GM12878 (cell line): ENCODE measurements at regions not wholly inside any gene's neighbourhood (a gene's known extent, or its start where the extent isn't known, plus 50 kb on each side); places are given as distances from the start of the nearest gene placed in this dataset.
A peak's percentile ranks its signal among the peaks of the same experiment; 100 is the strongest.

Source experiments
- ATAC-seq: fragments of 200-7000 bp; cut with Tn5 transposase; 3 replicates; pipeline ENCODE4 v1.9.1; 2020; ENCODE audit warnings: mild to moderate bottlenecking, moderate library complexity
- BruUV-seq: library from RNA; stranded (reverse); fragments of 400-500 nt; replicated peaks from 2 replicates; lab custom pipeline; 2021; lab: Mats Ljungman, UMichigan
- CTCF ChIA-PET: fragments of 300-600 bp; sonication (Branson Sonifier 250); formaldehyde crosslinking; extraction: SDS; loops from one replicate; lab custom pipeline; 2021; ENCODE audit warnings: inconsistent platforms; lab: Yijun Ruan, JAX
- POLR2A ChIA-PET: fragments of 350-600 bp; formaldehyde crosslinking; extraction: SDS; loops from one replicate; lab custom pipeline; 2021; ENCODE audit warnings: inconsistent platforms; lab: Charles Lee
- RAD21 ChIA-PET: fragments of 300-600 bp; sonication (Branson Sonifier 250); formaldehyde crosslinking; loops from one replicate; lab custom pipeline; 2023; ENCODE audit warnings: antibody characterized with exemption; ENCODE audit not compliant: unreplicated experiment; lab: Charles Lee
- SMC1A ChIA-PET: fragments of 300-600 bp; sonication (Branson Sonifier 250); formaldehyde crosslinking; loops from one replicate; lab custom pipeline; 2023; ENCODE audit not compliant: unreplicated experiment, uncharacterized antibody; lab: Charles Lee
- DNase-seq: peaks from one replicate; pipeline ENCODE4 v3.0.0-alpha.2; 2011; ENCODE audit warnings: low read depth, low spot score
- FAIRE-seq: peaks from 3 replicates; lab custom pipeline; 2011; peaks lifted over from hg19 to GRCh38; lab: Jason Lieb, UNC
- H2AFZ ChIP-seq: 2 replicates; pipeline ENCODE4 v1.6.0; 2011; ENCODE audit warnings: low read depth, low read length, control low read depth; ENCODE audit not compliant: control insufficient read depth
- H3K27ac ChIP-seq: 2 replicates; pipeline ENCODE4 v1.5.1; 2011; ENCODE audit warnings: control low read depth; ENCODE audit not compliant: control insufficient read depth, insufficient read depth
- H3K27me3 ChIP-seq, 2 experiments: replicated peaks in 1 of 2; 2 replicates each; pipeline versions ENCODE4 v1.6.0 to v1.6.1; 2011; ENCODE audit warnings: low read length in 1 of 2; ENCODE audit not compliant: control insufficient read depth in 2 of 2, insufficient read depth in 2 of 2
- H3K36me3 ChIP-seq, 2 experiments: 2 replicates each; pipeline ENCODE4 v1.5.1; 2011; ENCODE audit warnings: low read length in 1 of 2; ENCODE audit not compliant: control insufficient read depth in 2 of 2, insufficient read depth in 2 of 2
- H3K4me1 ChIP-seq: 2 replicates; pipeline ENCODE4 v1.6.1; 2011; ENCODE audit warnings: mild to moderate bottlenecking, low read length, moderate library complexity, mixed read lengths; ENCODE audit not compliant: control insufficient read depth, insufficient read depth
- H3K4me2 ChIP-seq: 2 replicates; pipeline ENCODE4 v1.6.0; 2011; ENCODE audit warnings: control low read depth; ENCODE audit not compliant: control insufficient read depth, insufficient read depth
- H3K4me3 ChIP-seq: fragments of 200-600 bp; sonication (generic); 2 replicates; pipeline ENCODE4 v1.5.1; 2016
- H3K79me2 ChIP-seq: 2 replicates; pipeline ENCODE4 v1.6.0; 2011; ENCODE audit warnings: low read length; ENCODE audit not compliant: control insufficient read depth, insufficient read depth
- H3K9ac ChIP-seq: 2 replicates; pipeline ENCODE4 v1.8.0; 2011; ENCODE audit warnings: low read length, control low read depth, mixed read lengths; ENCODE audit not compliant: control insufficient read depth, insufficient read depth
- H3K9me3 ChIP-seq: replicated peaks from 3 replicates; pipeline ENCODE4 v1.5.1; 2011; ENCODE audit warnings: mild to moderate bottlenecking, low read length; ENCODE audit not compliant: control insufficient read depth, insufficient read depth
- H4K20me1 ChIP-seq: 2 replicates; pipeline ENCODE4 v1.6.0; 2011; ENCODE audit not compliant: control insufficient read depth, insufficient read depth
- CHD2 ChIP-seq: IDR thresholded peaks from 2 replicates; pipeline ENCODE4 v1.6.1; 2011; ENCODE audit warnings: low read depth, low read length, improper control_type of control experiment, borderline replicate concordance
- CREM ChIP-seq: IDR thresholded peaks from 2 replicates; pipeline ENCODE4 v1.6.1; 2014; ENCODE audit warnings: antibody characterized with exemption, low read depth
- EED ChIP-seq: sonication (generic); IDR thresholded peaks from 2 replicates; pipeline ENCODE4 v1.6.1; 2016; ENCODE audit warnings: antibody characterized with exemption, low read depth
- EGR1 ChIP-seq, 2 experiments: IDR thresholded peaks; 1 replicate in 1 of 2; 2 replicates in 1 of 2; pipeline ENCODE4 v1.6.1; 2011 to 2012; ENCODE audit warnings: low read depth in 2 of 2, low read length in 2 of 2, borderline replicate concordance in 1 of 2, mild to moderate bottlenecking in 1 of 2, moderate library complexity in 1 of 2
- EP300 ChIP-seq, 2 experiments: fragments of 150-350 bp in 1 of 2; IDR thresholded peaks; 2 replicates each; pipeline ENCODE4 v1.6.1; 2011 to 2012; ENCODE audit warnings: low read depth in 2 of 2, low read length in 2 of 2, borderline replicate concordance in 1 of 2, improper control_type of control experiment in 1 of 2, inconsistent platforms in 1 of 2; ENCODE audit not compliant: control insufficient read depth in 1 of 2
- ESRRA ChIP-seq: IDR thresholded peaks from 2 replicates; pipeline ENCODE4 v1.6.1; 2012; ENCODE audit warnings: mild to moderate bottlenecking, low read length, improper control_type of control experiment
- IKZF1 ChIP-seq: fragments of 450-650 bp; conservative IDR thresholded peaks from 2 replicates; pipeline ENCODE4 v1.6.1; 2017; ENCODE audit warnings: antibody characterized with exemption, mild to moderate bottlenecking
- IKZF2 ChIP-seq, 2 experiments: fragments of 450-650 bp; IDR thresholded peaks; 2 replicates each; pipeline ENCODE4 v1.6.1; 2017; ENCODE audit warnings: mild to moderate bottlenecking in 2 of 2, moderate library complexity in 2 of 2
- JUNB ChIP-seq: IDR thresholded peaks from 2 replicates; pipeline ENCODE4 v1.6.1; 2016; ENCODE audit warnings: antibody characterized with exemption, mild to moderate bottlenecking
- MEF2A ChIP-seq: IDR thresholded peaks from 2 replicates; pipeline ENCODE4 v1.6.1; 2011; ENCODE audit warnings: low read depth, mild to moderate bottlenecking, low read length, moderate library complexity; ENCODE audit not compliant: insufficient read depth
- MEF2B ChIP-seq: fragments of 450-650 bp; IDR thresholded peaks from 2 replicates; pipeline ENCODE4 v1.6.1; 2018; ENCODE audit warnings: mild to moderate bottlenecking, moderate library complexity; ENCODE audit not compliant: partially characterized antibody, poor library complexity, severe bottlenecking
- MTA2 ChIP-seq: fragments of 450-650 bp; IDR thresholded peaks from 2 replicates; pipeline ENCODE4 v1.6.1; 2016; ENCODE audit warnings: low read depth, mild to moderate bottlenecking, moderate library complexity
- MYC ChIP-seq: IDR thresholded peaks from 2 replicates; pipeline ENCODE4 v1.6.1; 2011; ENCODE audit warnings: mild to moderate bottlenecking, low read length, moderate library complexity, inconsistent platforms; ENCODE audit not compliant: insufficient read depth, insufficient replicate concordance, insufficient read length, severe bottlenecking
- NFIC ChIP-seq: IDR thresholded peaks from 2 replicates; pipeline ENCODE4 v1.6.1; 2012; ENCODE audit warnings: low read depth, mild to moderate bottlenecking, inconsistent platforms, low read length, moderate library complexity
- RELB ChIP-seq: fragments of 450-650 bp; IDR thresholded peaks from 2 replicates; pipeline ENCODE4 v1.6.1; 2017; ENCODE audit warnings: low read depth, mild to moderate bottlenecking, moderate library complexity
- YY1 ChIP-seq: IDR thresholded peaks from 2 replicates; pipeline ENCODE4 v1.6.1; 2011; ENCODE audit warnings: low read depth, mild to moderate bottlenecking, low read length
- ZNF24 ChIP-seq: fragments of 450-650 bp; IDR thresholded peaks from 2 replicates; pipeline ENCODE4 v1.6.1; 2017; ENCODE audit warnings: antibody characterized with exemption, mild to moderate bottlenecking
- WGBS: methylation state at CpG from one replicate; pipeline ENCODE4 v1.1.6; 2016; ENCODE audit warnings: low lambda C conversion rate; ENCODE audit not compliant: insufficient replicate concordance, insufficient coverage; ENCODE audit errors: missing lambda C conversion rate; 5-methylcytosine and 5-hydroxymethylcytosine counted together
- in situ Hi-C: fragments of 300-500 bp; cut with MboI; formaldehyde crosslinking; loops from 9 replicates; pipeline ENCODE4 v1.14.3; 2018; ENCODE audit warnings: mixed read lengths
- intact Hi-C: fragments of 100-400 bp; cut with micrococcal nuclease; formaldehyde crosslinking; loops from one replicate; pipeline ENCODE4 v1.14.2; 2022; ENCODE audit not compliant: unreplicated experiment

- H3K4me3 ChIP-seq = no peak overlapping the region
- peak overlapping the region; percentile 42 for H3K4me2 ChIP-seq
- SMC1A ChIA-PET = interaction anchor here (1.0 to 1.5 kb wide), 5 partner anchors 12 to 82 kb away, joined by 3 to 4 read pairs (median 4); no protein-coding TSS in a partner anchor
- no peaks in the 10 kb centered on the region for H3K27me3 ChIP-seq
- peaks cover 2% of the 10 kb centered on the region; the same call in 1 of the 2 replicates for H3K4me1 ChIP-seq
- RAD21 ChIA-PET = interaction anchor here (1.0 kb wide), 1 partner anchor 62 kb away, joined by 3 read pairs; no protein-coding TSS in a partner anchor
- H3K36me3 ChIP-seq = no peaks in the 10 kb centered on the region
- POLR2A ChIA-PET = interaction anchor here (0.9 to 1.2 kb wide), 2 partner anchors 10 to 264 kb away, joined by 3 read pairs; no protein-coding TSS in a partner anchor
- no peaks in the 10 kb centered on the region for H4K20me1 ChIP-seq
- no peak for DNase-seq
- CTCF ChIA-PET = interaction anchor here (1.1 to 1.6 kb wide), 3 partner anchors 63 to 414 kb away, joined by 4 to 5 read pairs (median 4); no protein-coding TSS in a partner anchor
- in situ Hi-C loops (no loop called here), intact Hi-C loops (no loop called here)
- no peaks in the 10 kb centered on the region for H3K79me2 ChIP-seq
- WGBS = 2% methylated on average over 3 of the region's 3 CpGs
- TF ChIP-seq MYC = no peak
- peak; percentile 76 for TF ChIP-seq NFIC
- 0 out of 4 replicates have a peak, but pooled peaks of 1 of the 2 experiments have one; percentile 26 for TF ChIP-seq EP300 (IDR thresholded peaks at IDR 0.05; ENCODE audit: borderline replicate concordance in 1 of 2, control insufficient read depth in 1 of 2, low read depth in 2 of 2, low read length in 2 of 2)
- TF ChIP-seq MEF2A = peak; percentile 53; the same call in 1 of the 2 replicates
- TF ChIP-seq JUNB = peak; percentile 60
- TF ChIP-seq YY1 = 0 out of 2 replicates have a peak, but pooled peaks have one; percentile 47
- no peak for TF ChIP-seq CHD2
- peak; percentile 85 for TF ChIP-seq MTA2
- TF ChIP-seq IKZF2 (IDR thresholded peaks at IDR 0.05) = peak; percentile 46 to 65; a peak in 1 of 4 replicates
- peak; percentile 24; the same call in 1 of the 2 replicates for TF ChIP-seq IKZF1
- TF ChIP-seq ESRRA = no peak
- TF ChIP-seq MEF2B = peak; percentile 61
- peak; percentile 93 for TF ChIP-seq ZNF24
- no peak for TF ChIP-seq EGR1 (IDR thresholded peaks at IDR 0.05; ENCODE audit: borderline replicate concordance in 1 of 2, low read depth in 2 of 2, low read length in 2 of 2)
- 0 out of 2 replicates have a peak, but pooled peaks have one; percentile 14 for TF ChIP-seq CREM
- TF ChIP-seq EED = peak; percentile 68
- TF ChIP-seq RELB = peak; percentile 64
- H3K9me3 ChIP-seq = no peaks in the 10 kb centered on the region
- H3K27ac ChIP-seq = no peak overlapping the region
- no peak for FAIRE-seq
- no peak overlapping the region for H3K9ac ChIP-seq
- BruUV-seq = no TSS peak
- peak; percentile 84 for ATAC-seq
- H2AFZ ChIP-seq = peak overlapping the region; percentile 23; the same call in 1 of the 2 replicates
These were observed 464.6 kb downstream of the MTX2 start for GRCh38 chr2:176733698-176734430.
